Panc1 (cell line): ENCODE measurements at regions not wholly inside any gene's neighbourhood (a gene's known extent, or its start where the extent isn't known, plus 50 kb on each side); places are given as distances from the start of the nearest gene placed in this dataset.

Experiments
- ATAC-seq: fragments of 200-7000 bp; cut with Tn5 transposase; 2 replicates; pipeline ENCODE4 v1.9.1; 2020; ENCODE audit warnings: mild to moderate bottlenecking, moderate library complexity
- BruUV-seq: library from RNA; stranded (reverse); fragments of 400-500 nt; replicated peaks from 2 replicates; lab custom pipeline; 2021; lab: Mats Ljungman, UMichigan
- CTCF ChIA-PET: fragments of 300-600 bp; sonication (Branson Sonifier 250); formaldehyde crosslinking; loops from one replicate; lab custom pipeline; 2022; ENCODE audit warnings: antibody characterized with exemption; lab: Charles Lee
- POLR2A ChIA-PET: fragments of 300-600 bp; sonication (Branson Sonifier 250); formaldehyde crosslinking; loops from one replicate; lab custom pipeline; 2022; ENCODE audit warnings: antibody characterized with exemption; lab: Charles Lee
- DNase-seq: peaks from one replicate; pipeline ENCODE4 v3.0.0-alpha.2; 2010; ENCODE audit warnings: low read depth, low spot score
- H3K27ac ChIP-seq: 2 replicates; pipeline ENCODE4 v1.5.1; 2011; ENCODE audit warnings: mild to moderate bottlenecking, low read length, inconsistent platforms
- H3K27me3 ChIP-seq: fragments of 200-500 bp; sonication (Bioruptor generic); 2 replicates; pipeline ENCODE4 v1.6.0; 2014; ENCODE audit warnings: low read length, inconsistent platforms; ENCODE audit not compliant: control insufficient read depth, insufficient read depth
- H3K36me3 ChIP-seq: fragments of 200-500 bp; sonication (Bioruptor generic); 2 replicates; pipeline ENCODE4 v1.5.1; 2014; ENCODE audit warnings: inconsistent platforms, mild to moderate bottlenecking, low read length, moderate library complexity; ENCODE audit not compliant: control insufficient read depth, insufficient read depth
- H3K4me1 ChIP-seq: 2 replicates; pipeline ENCODE4 v1.5.1; 2011; ENCODE audit warnings: inconsistent platforms, mild to moderate bottlenecking, low read length, moderate library complexity; ENCODE audit not compliant: control insufficient read depth, insufficient read depth
- H3K4me3 ChIP-seq, 2 experiments: 2 replicates each; pipeline ENCODE4 v1.5.1; 2011 to 2012; ENCODE audit warnings: low read depth in 2 of 2, low read length in 2 of 2, mild to moderate bottlenecking in 2 of 2, inconsistent platforms in 1 of 2, moderate library complexity in 1 of 2
- H3K9me3 ChIP-seq: fragments of 200-500 bp; sonication (Bioruptor generic); 2 replicates; pipeline ENCODE4 v1.5.1; 2014; ENCODE audit warnings: low read depth, mild to moderate bottlenecking, inconsistent platforms, low read length, moderate library complexity; ENCODE audit not compliant: control insufficient read depth, insufficient read depth
- POLR2AphosphoS5 ChIP-seq: IDR thresholded peaks from 2 replicates; pipeline ENCODE4 v1.6.1; 2012; ENCODE audit warnings: mild to moderate bottlenecking, low read depth, low read length, moderate library complexity
- SIN3A ChIP-seq: IDR thresholded peaks from 2 replicates; pipeline ENCODE4 v1.6.1; 2012; ENCODE audit warnings: low read depth, mild to moderate bottlenecking, low read length, moderate library complexity, borderline replicate concordance; ENCODE audit not compliant: insufficient read depth
- TCF7L2 ChIP-seq: IDR thresholded peaks from 2 replicates; pipeline ENCODE4 v1.6.1; 2011; ENCODE audit warnings: mild to moderate bottlenecking, low read depth, low read length, inconsistent platforms
- in situ Hi-C: cut with HindIII; loops from 2 replicates; pipeline ENCODE4 v1.10.0; 2016; ENCODE audit warnings: low sequenced_read_pairs, low pct_unique_long_range_greater_than_20kb
- intact Hi-C: fragments of 100-400 bp; cut with micrococcal nuclease; formaldehyde crosslinking; loops from one replicate; pipeline ENCODE4 v1.10.0; 2022; ENCODE audit not compliant: unreplicated experiment
- TF ChIP-seq, protein P1 (sequence below): fragments of 450-650 bp; IDR thresholded peaks from 2 replicates; pipeline ENCODE4 v1.5.1; 2017; ENCODE audit warnings: mild to moderate bottlenecking
- TF ChIP-seq, protein P2 (sequence below), 2 experiments: IDR thresholded peaks; 2 replicates each; pipeline ENCODE4 v1.6.1; 2011 to 2012; ENCODE audit warnings: low read depth in 2 of 2, control low read depth in 1 of 2, low read length in 1 of 2, mild to moderate bottlenecking in 1 of 2, moderate library complexity in 1 of 2; ENCODE audit not compliant: insufficient read depth in 1 of 2

DNA sequence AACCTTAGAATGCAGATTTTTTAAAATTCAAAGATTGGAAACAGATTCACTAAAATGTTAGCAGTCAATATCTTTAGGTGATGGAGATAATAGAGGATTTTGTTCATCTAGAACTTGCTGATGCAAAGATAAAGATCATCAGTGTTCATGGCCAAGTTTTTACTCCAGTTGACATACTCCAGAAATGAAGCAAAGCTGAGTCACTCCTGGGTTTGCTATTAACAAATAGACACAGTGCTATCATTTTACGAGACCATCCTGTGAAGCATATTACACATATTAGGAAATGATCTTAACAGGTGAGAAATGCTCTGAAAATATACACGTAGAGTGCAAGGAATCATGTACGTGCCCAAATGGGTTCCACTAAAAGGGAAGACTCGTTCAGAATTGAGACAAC is 170.6 kb upstream of the FAM9B start:
- TF ChIP-seq, protein P1, sequence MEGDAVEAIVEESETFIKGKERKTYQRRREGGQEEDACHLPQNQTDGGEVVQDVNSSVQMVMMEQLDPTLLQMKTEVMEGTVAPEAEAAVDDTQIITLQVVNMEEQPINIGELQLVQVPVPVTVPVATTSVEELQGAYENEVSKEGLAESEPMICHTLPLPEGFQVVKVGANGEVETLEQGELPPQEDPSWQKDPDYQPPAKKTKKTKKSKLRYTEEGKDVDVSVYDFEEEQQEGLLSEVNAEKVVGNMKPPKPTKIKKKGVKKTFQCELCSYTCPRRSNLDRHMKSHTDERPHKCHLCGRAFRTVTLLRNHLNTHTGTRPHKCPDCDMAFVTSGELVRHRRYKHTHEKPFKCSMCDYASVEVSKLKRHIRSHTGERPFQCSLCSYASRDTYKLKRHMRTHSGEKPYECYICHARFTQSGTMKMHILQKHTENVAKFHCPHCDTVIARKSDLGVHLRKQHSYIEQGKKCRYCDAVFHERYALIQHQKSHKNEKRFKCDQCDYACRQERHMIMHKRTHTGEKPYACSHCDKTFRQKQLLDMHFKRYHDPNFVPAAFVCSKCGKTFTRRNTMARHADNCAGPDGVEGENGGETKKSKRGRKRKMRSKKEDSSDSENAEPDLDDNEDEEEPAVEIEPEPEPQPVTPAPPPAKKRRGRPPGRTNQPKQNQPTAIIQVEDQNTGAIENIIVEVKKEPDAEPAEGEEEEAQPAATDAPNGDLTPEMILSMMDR = no peak
- TF ChIP-seq TCF7L2 = no peak
- no peak for TF ChIP-seq SIN3A
- TF ChIP-seq, protein P2, sequence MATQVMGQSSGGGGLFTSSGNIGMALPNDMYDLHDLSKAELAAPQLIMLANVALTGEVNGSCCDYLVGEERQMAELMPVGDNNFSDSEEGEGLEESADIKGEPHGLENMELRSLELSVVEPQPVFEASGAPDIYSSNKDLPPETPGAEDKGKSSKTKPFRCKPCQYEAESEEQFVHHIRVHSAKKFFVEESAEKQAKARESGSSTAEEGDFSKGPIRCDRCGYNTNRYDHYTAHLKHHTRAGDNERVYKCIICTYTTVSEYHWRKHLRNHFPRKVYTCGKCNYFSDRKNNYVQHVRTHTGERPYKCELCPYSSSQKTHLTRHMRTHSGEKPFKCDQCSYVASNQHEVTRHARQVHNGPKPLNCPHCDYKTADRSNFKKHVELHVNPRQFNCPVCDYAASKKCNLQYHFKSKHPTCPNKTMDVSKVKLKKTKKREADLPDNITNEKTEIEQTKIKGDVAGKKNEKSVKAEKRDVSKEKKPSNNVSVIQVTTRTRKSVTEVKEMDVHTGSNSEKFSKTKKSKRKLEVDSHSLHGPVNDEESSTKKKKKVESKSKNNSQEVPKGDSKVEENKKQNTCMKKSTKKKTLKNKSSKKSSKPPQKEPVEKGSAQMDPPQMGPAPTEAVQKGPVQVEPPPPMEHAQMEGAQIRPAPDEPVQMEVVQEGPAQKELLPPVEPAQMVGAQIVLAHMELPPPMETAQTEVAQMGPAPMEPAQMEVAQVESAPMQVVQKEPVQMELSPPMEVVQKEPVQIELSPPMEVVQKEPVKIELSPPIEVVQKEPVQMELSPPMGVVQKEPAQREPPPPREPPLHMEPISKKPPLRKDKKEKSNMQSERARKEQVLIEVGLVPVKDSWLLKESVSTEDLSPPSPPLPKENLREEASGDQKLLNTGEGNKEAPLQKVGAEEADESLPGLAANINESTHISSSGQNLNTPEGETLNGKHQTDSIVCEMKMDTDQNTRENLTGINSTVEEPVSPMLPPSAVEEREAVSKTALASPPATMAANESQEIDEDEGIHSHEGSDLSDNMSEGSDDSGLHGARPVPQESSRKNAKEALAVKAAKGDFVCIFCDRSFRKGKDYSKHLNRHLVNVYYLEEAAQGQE (IDR thresholded peaks at IDR 0.05; ENCODE audit: insufficient read depth in 1 of 2, low read depth in 2 of 2, low read length in 1 of 2) = no peak
- no peak for TF ChIP-seq POLR2AphosphoS5
- no peaks in the 10 kb centered on the region for H3K27me3 ChIP-seq
- in situ Hi-C loops = no loop called here
- no peak overlapping the region for H3K4me3 ChIP-seq
- H3K4me1 ChIP-seq = no peaks in the 10 kb centered on the region
- intact Hi-C loops = no loop called here
- no peak overlapping the region for H3K27ac ChIP-seq
- no peaks in the 10 kb centered on the region for H3K36me3 ChIP-seq
- ATAC-seq = no peak
- no peak for DNase-seq
- H3K9me3 ChIP-seq = no peaks in the 10 kb centered on the region
- BruUV-seq = no TSS peak
- CTCF ChIA-PET = no interaction called here
- POLR2A ChIA-PET = no interaction called here

DNA sequence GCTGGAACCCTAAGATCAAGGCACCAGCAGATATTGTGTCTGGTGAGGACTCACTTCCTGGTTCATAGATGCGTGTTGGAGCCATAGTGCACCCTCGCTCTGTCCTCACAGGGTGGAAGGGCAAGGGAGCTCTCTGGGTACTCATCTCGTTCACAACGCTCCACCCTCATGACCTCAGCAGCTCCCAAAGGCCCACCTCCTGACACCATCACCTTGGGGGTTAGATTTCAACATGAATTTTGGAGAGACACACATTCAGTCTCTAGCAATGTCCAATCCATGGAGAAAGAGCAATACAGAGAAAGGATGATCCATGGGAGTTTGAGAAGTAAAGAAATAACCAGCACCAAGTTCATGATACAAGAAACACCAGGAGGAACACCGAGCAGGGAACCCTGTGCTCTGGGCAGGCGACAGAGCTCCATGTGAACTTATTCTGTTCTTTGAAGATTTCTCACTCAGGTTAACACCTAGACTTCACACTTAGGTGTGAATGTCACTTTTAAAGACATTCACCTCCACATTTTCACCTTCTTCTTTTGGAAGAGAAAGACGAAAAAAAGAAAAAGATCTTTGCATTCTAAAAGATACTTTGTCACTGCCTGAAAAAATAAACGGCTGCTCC is 171.8 kb upstream of the FAM9B start:
- H3K4me3 ChIP-seq = no peak overlapping the region
- intact Hi-C loops = no loop called here
- TF ChIP-seq TCF7L2 (no peak), POLR2AphosphoS5 (no peak), SIN3A (no peak)
- TF ChIP-seq, protein P2 (IDR thresholded peaks at IDR 0.05; ENCODE audit: insufficient read depth in 1 of 2, low read depth in 2 of 2, low read length in 1 of 2) = no peak
- TF ChIP-seq, protein P1 = no peak
- H3K36me3 ChIP-seq = no peaks in the 10 kb centered on the region
- H3K27me3 ChIP-seq = no peaks in the 10 kb centered on the region
- DNase-seq = no peak
- in situ Hi-C loops = no loop called here
- no peak for ATAC-seq
- no TSS peak for BruUV-seq
- ChIA-PET POLR2A (no interaction called here), CTCF (no interaction called here)
- no peaks in the 10 kb centered on the region for H3K4me1 ChIP-seq
- H3K27ac ChIP-seq = no peak overlapping the region
- H3K9me3 ChIP-seq = no peaks in the 10 kb centered on the region
